GM21619 (cell line): ENCODE measurements at regions not wholly inside any gene's neighbourhood (a gene's known extent, or its start where the extent isn't known, plus 50 kb on each side); places are given as distances from the start of the nearest gene placed in this dataset.

ENCODE experiments used
- ATAC-seq: cut with Tn5 transposase; IDR thresholded peaks from one replicate; pipeline ENCODE4 v1.9.1; 2021; ENCODE audit not compliant: unreplicated experiment

GRCh38 chr6:9428421-9429172, 986.3 kb downstream of the TFAP2A start:
- no peak for ATAC-seq

- no peak for ATAC-seq
Measured at GRCh38 chr6:9422138-9422537, 986.8 kb upstream of the SLC35B3 start.

DNA sequence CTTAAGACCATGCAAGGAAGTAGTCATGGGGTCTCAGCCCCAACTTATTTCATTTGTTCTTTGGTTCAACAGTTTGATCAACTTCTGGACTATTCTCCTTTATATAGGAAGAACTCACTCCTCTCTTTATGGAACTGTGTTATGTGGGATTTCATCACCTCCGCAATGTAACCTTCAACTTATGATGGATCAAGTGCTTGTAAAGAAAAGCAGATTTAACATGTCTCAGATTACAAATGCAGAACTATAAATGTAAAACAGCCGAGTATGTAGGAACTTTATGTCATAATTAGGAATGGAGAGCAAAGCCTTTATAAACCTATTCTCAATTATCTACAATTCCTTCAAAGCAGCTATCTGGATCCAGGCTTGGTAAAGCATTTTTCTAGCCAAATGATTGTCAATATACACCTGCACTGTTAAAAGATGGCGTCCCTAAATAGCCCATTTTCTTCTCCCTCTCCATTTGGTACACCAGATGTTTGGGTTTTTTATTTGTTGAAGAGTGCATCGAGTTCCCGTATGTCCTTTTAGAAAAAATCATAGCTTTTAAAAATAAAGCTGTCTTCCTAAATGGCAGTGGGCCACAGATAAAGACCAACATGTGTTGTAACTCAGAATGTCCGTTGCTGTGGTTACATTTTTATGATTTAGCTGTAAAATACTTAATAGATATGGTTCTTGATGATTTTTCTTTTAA, 985.1 kb upstream of the SLC35B3 start:
- ATAC-seq: no peak

DNA sequence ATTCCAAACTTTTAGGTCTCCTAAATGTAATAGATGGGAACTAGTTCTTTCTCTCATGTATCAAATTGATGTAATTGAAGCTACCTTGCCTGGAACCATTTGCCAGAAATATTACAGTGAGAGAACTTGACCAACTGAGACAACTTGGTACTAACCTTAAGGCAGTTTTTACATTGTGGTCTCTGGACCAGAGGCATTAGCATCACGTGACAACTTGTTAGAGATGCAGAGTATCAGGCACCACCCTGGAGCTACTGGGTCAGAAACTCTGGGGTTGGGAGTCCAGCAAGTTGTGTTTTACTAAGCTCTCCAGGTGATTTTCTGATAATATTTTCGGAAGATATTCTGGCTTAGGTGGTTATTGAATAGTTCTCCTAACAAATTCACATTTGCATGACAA, 982.1 kb upstream of the SLC35B3 start:
- no peak for ATAC-seq

- no peak for ATAC-seq
Measured at GRCh38 chr6:9412951-9413559, 977.7 kb upstream of the SLC35B3 start.

DNA sequence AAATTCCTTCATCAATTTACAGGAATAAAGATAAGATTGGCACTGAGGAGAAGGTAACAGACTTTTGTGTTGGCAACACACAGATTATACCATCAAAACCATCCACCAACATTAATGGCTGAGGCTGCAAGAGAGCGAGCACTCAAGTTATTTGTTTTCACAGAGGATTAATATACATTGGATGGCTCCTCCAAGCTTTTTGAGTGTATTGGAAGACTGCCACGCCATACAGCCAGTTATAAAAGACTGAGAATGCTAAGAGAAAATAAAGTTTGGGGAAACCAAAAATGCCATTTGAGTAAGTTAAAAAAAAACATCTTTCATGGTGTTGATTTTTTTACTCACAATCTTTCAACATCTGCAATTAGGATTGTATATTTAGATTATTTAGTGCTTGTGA, 973.8 kb upstream of the SLC35B3 start:
- ATAC-seq: no peak

GRCh38 chr6:9408402-9409117, 973.2 kb upstream of the SLC35B3 start:
- ATAC-seq: no peak

GRCh38 chr6:9405825-9406224, 970.5 kb upstream of the SLC35B3 start:
- no peak for ATAC-seq

GRCh38 chr6:9405369-9405768, 970.0 kb upstream of the SLC35B3 start:
- ATAC-seq: no peak

- ATAC-seq: no peak
Measured at GRCh38 chr6:9404351-9405146, 969.2 kb upstream of the SLC35B3 start.

- ATAC-seq: no peak
Measured at GRCh38 chr6:9403736-9404135, 968.4 kb upstream of the SLC35B3 start.

GRCh38 chr6:9401960-9402359, 966.6 kb upstream of the SLC35B3 start:
- no peak for ATAC-seq

DNA sequence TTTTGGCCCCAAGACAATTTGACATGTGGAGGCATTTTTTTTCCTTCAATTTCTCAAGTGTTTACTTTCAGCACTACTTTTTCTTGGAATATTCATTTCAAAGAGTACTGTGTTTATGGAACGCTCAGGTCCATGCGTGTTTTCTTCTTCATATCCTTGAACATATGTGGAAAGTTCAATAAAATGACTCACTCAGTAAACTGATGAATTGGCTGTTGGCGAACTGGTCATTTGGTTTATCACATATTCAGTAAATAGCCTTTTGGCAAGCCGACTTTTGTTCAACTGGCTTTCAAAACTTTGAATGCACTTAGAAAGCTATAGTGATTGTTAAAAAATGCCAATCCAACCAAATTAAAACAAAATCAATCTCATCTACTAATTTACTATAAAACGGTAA, 964.6 kb upstream of the SLC35B3 start:
- no peak for ATAC-seq

GRCh38 chr6:9398767-9399373, 963.5 kb upstream of the SLC35B3 start:
- ATAC-seq: no peak

DNA sequence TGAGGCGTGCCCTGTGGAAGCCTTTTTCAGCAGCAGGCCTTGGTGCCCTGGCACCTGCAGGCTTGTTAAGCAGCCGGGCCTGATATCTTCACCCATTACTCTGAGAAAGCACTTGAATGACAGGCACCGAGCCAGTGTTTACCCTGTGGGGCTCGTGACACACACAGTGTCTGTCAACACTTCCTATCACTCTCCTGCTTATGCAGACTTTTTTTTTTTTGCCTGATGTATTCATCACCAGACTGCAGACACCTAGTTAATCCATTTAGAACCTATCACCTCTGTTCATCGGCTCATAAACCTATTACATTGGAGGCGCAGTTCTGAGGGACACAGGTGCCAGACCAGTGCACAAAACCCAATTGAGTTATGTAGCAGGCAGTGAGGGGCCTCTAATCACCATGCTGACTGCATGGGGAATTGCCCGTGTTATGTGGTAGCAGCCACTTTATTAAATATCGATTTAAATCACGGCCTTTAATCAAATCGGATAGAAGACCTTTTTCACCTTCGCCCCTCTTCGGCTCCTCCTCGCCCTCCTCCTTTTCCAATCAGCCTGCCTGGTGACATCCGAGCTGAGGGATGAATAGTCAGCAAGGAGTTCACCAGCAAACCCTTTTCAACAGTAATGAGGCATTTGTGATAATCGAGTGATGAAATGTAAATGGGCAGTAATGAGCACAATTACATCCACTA, 962.9 kb upstream of the SLC35B3 start:
- ATAC-seq: no peak

- no peak for ATAC-seq
Measured at GRCh38 chr6:9388596-9388995, 953.3 kb upstream of the SLC35B3 start.

GRCh38 chr6:9380568-9380967, 945.2 kb upstream of the SLC35B3 start:
- no peak for ATAC-seq

DNA sequence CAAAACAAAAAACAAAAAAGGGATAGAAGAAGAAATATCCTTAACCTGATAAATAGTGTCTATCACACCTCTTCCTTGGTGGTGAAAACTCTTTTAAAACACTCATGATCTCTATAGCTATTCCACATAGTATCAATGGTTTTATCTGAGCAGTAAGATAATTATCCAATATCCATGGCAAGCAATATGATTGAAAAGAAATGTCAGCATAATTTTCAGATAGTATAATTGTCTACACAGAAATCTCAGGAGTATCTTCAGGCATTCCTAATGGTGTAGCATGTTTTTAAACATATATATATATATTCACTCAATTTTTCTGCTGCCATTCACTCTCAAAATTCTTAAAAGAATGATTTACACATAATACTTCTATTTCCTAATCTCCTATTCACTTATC, 938.0 kb upstream of the SLC35B3 start:
- no peak for ATAC-seq

GRCh38 chr6:9370480-9370879, 935.1 kb upstream of the SLC35B3 start:
- no peak for ATAC-seq

DNA sequence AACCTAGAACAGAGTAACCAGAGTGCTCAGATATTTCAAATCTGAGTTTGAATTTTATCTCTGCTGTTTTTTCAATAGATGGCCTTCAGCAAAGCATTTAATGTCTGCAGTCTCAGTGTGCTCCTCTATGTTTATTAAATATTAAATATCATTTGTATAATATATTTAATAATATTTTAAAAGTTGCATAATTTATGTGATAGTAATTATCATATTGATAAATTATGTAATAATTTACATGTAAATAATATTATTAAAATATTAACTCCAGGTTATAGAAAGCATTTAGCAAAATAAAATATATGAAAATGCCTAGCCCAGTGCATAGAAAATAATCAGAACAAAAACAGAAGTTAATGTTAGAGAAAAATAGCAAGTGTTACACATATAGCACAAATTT, 930.0 kb upstream of the SLC35B3 start:
- no peak for ATAC-seq
